Inferior parietal cortex (tissue), 1 donor: ENCODE measurements at regions not wholly inside any gene's neighbourhood (a gene's known extent, or its start where the extent isn't known, plus 50 kb on each side); places are given as distances from the start of the nearest gene placed in this dataset.

Experiments
- DNase-seq: peaks from one replicate; pipeline ENCODE4 v3.0.0-alpha.2; 2016; ENCODE audit errors: extremely low spot score

GRCh38 chr5:56350011-56350596 is 117.0 kb upstream of the ANKRD55 start:
- DNase-seq: no peak

GRCh38 chr5:56349461-56349860 is 116.3 kb upstream of the ANKRD55 start:
- DNase-seq: no peak

- no peak for DNase-seq
These were observed 113.8 kb upstream of the ANKRD55 start for GRCh38 chr5:56346741-56347535.

GRCh38 chr5:56346044-56346710 is 113.0 kb upstream of the ANKRD55 start:
- no peak for DNase-seq

- no peak for DNase-seq
These were observed 112.2 kb upstream of the ANKRD55 start for GRCh38 chr5:56345352-56345751.

- no peak for DNase-seq
These were observed 111.5 kb upstream of the ANKRD55 start for GRCh38 chr5:56344594-56344993.

GRCh38 chr5:56343988-56344387 is 110.9 kb upstream of the ANKRD55 start:
- no peak for DNase-seq

GRCh38 chr5:56342616-56343015 is 109.5 kb upstream of the ANKRD55 start:
- no peak for DNase-seq

GRCh38 chr5:56340196-56340980 is 107.3 kb upstream of the ANKRD55 start:
- DNase-seq: no peak

GRCh38 chr5:56339732-56340131 is 106.6 kb upstream of the ANKRD55 start:
- no peak for DNase-seq

- no peak for DNase-seq
These were observed 104.7 kb upstream of the ANKRD55 start for GRCh38 chr5:56337715-56338319.

GRCh38 chr5:56335212-56335611 is 102.1 kb upstream of the ANKRD55 start:
- no peak for DNase-seq

- no peak for DNase-seq
These were observed 97.7 kb upstream of the ANKRD55 start for GRCh38 chr5:56330806-56331205.

GRCh38 chr5:56330167-56330566 is 97.0 kb upstream of the ANKRD55 start:
- no peak for DNase-seq

- no peak for DNase-seq
These were observed 96.5 kb upstream of the ANKRD55 start for GRCh38 chr5:56329652-56330051.

- DNase-seq: no peak
These were observed 95.8 kb upstream of the ANKRD55 start for GRCh38 chr5:56328753-56329560.

GRCh38 chr5:56327809-56328208 is 94.7 kb upstream of the ANKRD55 start:
- no peak for DNase-seq

GRCh38 chr5:56326770-56327169 is 93.6 kb upstream of the ANKRD55 start:
- no peak for DNase-seq

- DNase-seq: no peak
These were observed 93.0 kb upstream of the ANKRD55 start for GRCh38 chr5:56326116-56326515.

- no peak for DNase-seq
These were observed 91.9 kb upstream of the ANKRD55 start for GRCh38 chr5:56325039-56325438.

- no peak for DNase-seq
These were observed 90.4 kb upstream of the ANKRD55 start for GRCh38 chr5:56323505-56323904.
